Vagina (tissue), 2 donors: ENCODE measurements at regions not wholly inside any gene's neighbourhood (a gene's known extent, or its start where the extent isn't known, plus 50 kb on each side); places are given as distances from the start of the nearest gene placed in this dataset.

Experiments used
- DNase-seq, 2 donors: peaks; one replicate each; pipeline ENCODE4 v3.0.0-alpha.2; 2017; ENCODE audit errors: extremely low spot score in 2 of 2
- H3K27ac ChIP-seq: fragments of 200-600 bp; sonication (generic); one replicate; pipeline ENCODE4 v1.5.1; 2019
- H3K27me3 ChIP-seq: fragments of 200-600 bp; sonication (generic); one replicate; pipeline ENCODE4 v1.5.1; 2019
- H3K36me3 ChIP-seq, 2 donors: fragments of 200-600 bp; sonication (generic); one replicate each; pipeline ENCODE4 v1.5.1; 2017 to 2019
- H3K4me1 ChIP-seq: fragments of 200-600 bp; sonication (generic); one replicate; pipeline ENCODE4 v1.5.1; 2019
- H3K4me3 ChIP-seq, 2 donors: fragments of 200-600 bp; sonication (generic); 1 replicate in 1 of 2; 2 replicates in 1 of 2; pipeline ENCODE4 v1.5.1; 2016 to 2019
- H3K9me3 ChIP-seq: fragments of 200-600 bp; sonication (generic); one replicate; pipeline ENCODE4 v1.5.1; 2019
- CTCF ChIP-seq, 3 experiments: fragments of 450-650 bp in 2 of 3; fragments of 200-600 bp in 1 of 3; sonication (generic) in 1 of 3; IDR thresholded peaks; one replicate each; pipeline ENCODE4 v1.5.1; 2017 to 2019; ENCODE audit warnings: antibody characterized with exemption in 3 of 3, mild to moderate bottlenecking in 2 of 3, moderate library complexity in 2 of 3
- POLR2A ChIP-seq, 2 donors: fragments of 450-650 bp; IDR thresholded peaks; one replicate each; pipeline ENCODE4 v1.6.1; 2017; ENCODE audit warnings: antibody characterized with exemption in 2 of 2, mild to moderate bottlenecking in 2 of 2, moderate library complexity in 2 of 2
- POLR2AphosphoS5 ChIP-seq, 2 donors: sonication (generic); formaldehyde crosslinking; IDR thresholded peaks; one replicate each; pipeline ENCODE4 v1.9.0; 2017; ENCODE audit warnings: antibody characterized with exemption in 2 of 2, mild to moderate bottlenecking in 2 of 2, low read depth in 1 of 2; ENCODE audit not compliant: insufficient read depth in 1 of 2
- intact Hi-C: fragments of 100-400 bp; cut with DNase I; formaldehyde crosslinking; loops from one replicate; pipeline ENCODE4 v1.15.1; 2023

GRCh38 chr13:44188257-44188656, 185.4 kb upstream of the SERP2 start:
- no peaks in the 10 kb centered on the region for H3K27me3 ChIP-seq
- intact Hi-C loops = no loop called here
- DNase-seq = no peak
- no peaks in the 10 kb centered on the region for H3K4me1 ChIP-seq
- TF ChIP-seq POLR2A (IDR thresholded peaks at IDR 0.05) = no peak
- no peak for TF ChIP-seq POLR2AphosphoS5 (IDR thresholded peaks at IDR 0.05; ENCODE audit: insufficient read depth in 1 of 2, low read depth in 1 of 2)
- no peak for TF ChIP-seq CTCF (IDR thresholded peaks at IDR 0.05)
- H3K36me3 ChIP-seq = no peaks in the 10 kb centered on the region
- H3K9me3 ChIP-seq = no peaks in the 10 kb centered on the region
- no peak overlapping the region for H3K27ac ChIP-seq
- H3K4me3 ChIP-seq = no peak overlapping the region

GRCh38 chr13:44189085-44189484, 184.5 kb upstream of the SERP2 start:
- no peaks in the 10 kb centered on the region for H3K9me3 ChIP-seq
- H3K27ac ChIP-seq = no peak overlapping the region
- H3K4me1 ChIP-seq = no peaks in the 10 kb centered on the region
- H3K27me3 ChIP-seq = no peaks in the 10 kb centered on the region
- DNase-seq = no peak
- H3K4me3 ChIP-seq = no peak overlapping the region
- TF ChIP-seq POLR2AphosphoS5 (IDR thresholded peaks at IDR 0.05; ENCODE audit: insufficient read depth in 1 of 2, low read depth in 1 of 2) = no peak
- H3K36me3 ChIP-seq = no peaks in the 10 kb centered on the region
- intact Hi-C loops = no loop called here

- intact Hi-C loops = no loop called here
- Histone ChIP-seq H3K4me3 (peak overlapping the region in 1 of 2 donors; percentile 11), H3K9me3 (no peaks in the 10 kb centered on the region), H3K27ac (peak overlapping the region; percentile 43), H3K27me3 (no peaks in the 10 kb centered on the region), H3K4me1 (no peaks in the 10 kb centered on the region), H3K36me3 (no peaks in the 10 kb centered on the region)
- no peak for DNase-seq
- TF ChIP-seq POLR2A (IDR thresholded peaks at IDR 0.05) = no peak
- no peak for TF ChIP-seq POLR2AphosphoS5 (IDR thresholded peaks at IDR 0.05; ENCODE audit: insufficient read depth in 1 of 2, low read depth in 1 of 2)
- TF ChIP-seq CTCF (IDR thresholded peaks at IDR 0.05) = no peak
Measured at GRCh38 chr13:44191103-44191502, 182.5 kb upstream of the SERP2 start.

- TF ChIP-seq POLR2AphosphoS5 (IDR thresholded peaks at IDR 0.05; ENCODE audit: insufficient read depth in 1 of 2, low read depth in 1 of 2) (peak in 1 of 2 donors; percentile 43), POLR2A (IDR thresholded peaks at IDR 0.05) (no peak), CTCF (IDR thresholded peaks at IDR 0.05) (peak; percentile 24 to 78 (median 54))
- Histone ChIP-seq H3K4me3 (peak overlapping the region in 1 of 2 donors; percentile 11), H3K27me3 (no peaks in the 10 kb centered on the region), H3K36me3 (no peaks in the 10 kb centered on the region), H3K9me3 (no peaks in the 10 kb centered on the region), H3K4me1 (no peaks in the 10 kb centered on the region), H3K27ac (peak overlapping the region; percentile 43)
- intact Hi-C loops = no loop called here
- no peak for DNase-seq
Measured at GRCh38 chr13:44191504-44192171, 182.0 kb upstream of the SERP2 start.

GRCh38 chr13:44193731-44194130, 179.9 kb upstream of the SERP2 start:
- Histone ChIP-seq H3K27ac (no peak overlapping the region), H3K4me3 (no peak overlapping the region), H3K9me3 (no peaks in the 10 kb centered on the region), H3K36me3 (no peaks in the 10 kb centered on the region), H3K27me3 (no peaks in the 10 kb centered on the region), H3K4me1 (no peaks in the 10 kb centered on the region)
- intact Hi-C loops = no loop called here
- no peak for DNase-seq
- TF ChIP-seq POLR2A (IDR thresholded peaks at IDR 0.05) = no peak
- TF ChIP-seq CTCF (IDR thresholded peaks at IDR 0.05) = no peak
- no peak for TF ChIP-seq POLR2AphosphoS5 (IDR thresholded peaks at IDR 0.05; ENCODE audit: insufficient read depth in 1 of 2, low read depth in 1 of 2)
